Upper lobe of right lung (tissue), 1 donor: ENCODE measurements at regions not wholly inside any gene's neighbourhood (a gene's known extent, or its start where the extent isn't known, plus 50 kb on each side); places are given as distances from the start of the nearest gene placed in this dataset.

Source experiments
- ATAC-seq: fragments of 200-7000 bp; cut with Tn5 transposase; one replicate; pipeline ENCODE4 v1.9.1; 2020; ENCODE audit warnings: mild to moderate bottlenecking, moderate library complexity
- DNase-seq: peaks from one replicate; pipeline ENCODE4 v3.0.0-alpha.2; 2020
- H3K27ac ChIP-seq: fragments of 200-600 bp; one replicate; pipeline ENCODE4 v1.8.0; 2022
- H3K27me3 ChIP-seq: fragments of 200-600 bp; one replicate; pipeline ENCODE4 v1.8.0; 2022; ENCODE audit warnings: mild to moderate bottlenecking
- H3K36me3 ChIP-seq: fragments of 200-600 bp; one replicate; pipeline ENCODE4 v1.8.0; 2022
- H3K4me1 ChIP-seq: fragments of 200-600 bp; one replicate; pipeline ENCODE4 v1.8.0; 2022
- H3K4me3 ChIP-seq: fragments of 200-600 bp; one replicate; pipeline ENCODE4 v1.8.0; 2022; ENCODE audit warnings: mild to moderate bottlenecking
- H3K9me3 ChIP-seq: fragments of 200-600 bp; one replicate; pipeline ENCODE4 v1.8.0; 2022
- intact Hi-C: fragments of 100-400 bp; cut with DNase I; formaldehyde crosslinking; loops from one replicate; pipeline ENCODE4 v1.11.0; 2022
- TF ChIP-seq, protein P1 (sequence below): fragments of 200-600 bp; IDR thresholded peaks from one replicate; pipeline ENCODE4 v1.8.0; 2022; ENCODE audit warnings: antibody characterized with exemption
- donor health status: DM: no; HTN: yes; CAD: no; lungs with severe emphysema.

DNA sequence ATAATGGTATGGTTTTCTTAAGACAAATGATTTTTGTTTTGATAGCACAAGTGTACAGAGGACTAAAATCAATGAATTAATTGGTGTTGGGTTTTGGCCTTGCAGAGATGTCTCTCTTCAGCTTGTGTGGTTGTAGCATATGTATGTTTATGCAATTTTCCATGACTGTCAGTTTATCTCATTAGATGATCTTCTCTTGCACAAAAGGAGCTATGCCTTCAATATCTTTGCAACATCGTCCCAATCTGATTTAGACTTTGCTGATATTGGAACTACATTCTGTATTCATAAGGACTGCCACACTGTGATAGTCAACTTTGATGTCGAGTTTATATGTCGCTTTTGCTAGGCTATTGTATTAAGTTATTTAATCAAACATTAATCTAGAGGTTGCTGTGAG lies 140.0 kb upstream of the TAF11L2 start:
- intact Hi-C loops: no loop called here
- ATAC-seq: no peak

DNA sequence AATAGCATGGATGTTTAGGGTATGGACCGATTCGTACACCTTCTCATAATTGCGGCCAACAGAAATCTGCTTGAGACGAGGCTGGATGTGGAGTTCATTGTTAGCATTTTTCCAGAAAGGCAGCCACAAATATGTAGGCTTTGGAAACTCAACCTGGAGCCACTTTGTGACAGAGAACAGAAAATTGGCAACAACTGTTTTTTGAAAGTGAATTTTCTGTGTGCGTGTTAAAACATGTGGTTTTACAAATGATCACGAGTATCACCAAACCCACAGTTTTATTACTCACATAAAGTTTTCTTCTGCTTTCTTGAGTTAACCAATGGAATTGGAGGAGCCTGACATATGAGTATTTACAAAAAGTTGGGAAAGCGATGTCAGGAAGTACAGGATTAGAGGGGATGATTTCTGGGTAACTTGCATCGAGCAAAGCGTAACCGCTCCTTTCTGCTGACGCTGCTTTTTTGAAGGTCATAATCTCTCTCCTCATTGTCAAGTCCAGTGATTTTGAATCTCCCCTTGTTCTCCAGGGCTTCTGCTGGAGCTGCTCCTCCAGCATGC lies 138.5 kb upstream of the TAF11L2 start:
- TF ChIP-seq, protein P1, sequence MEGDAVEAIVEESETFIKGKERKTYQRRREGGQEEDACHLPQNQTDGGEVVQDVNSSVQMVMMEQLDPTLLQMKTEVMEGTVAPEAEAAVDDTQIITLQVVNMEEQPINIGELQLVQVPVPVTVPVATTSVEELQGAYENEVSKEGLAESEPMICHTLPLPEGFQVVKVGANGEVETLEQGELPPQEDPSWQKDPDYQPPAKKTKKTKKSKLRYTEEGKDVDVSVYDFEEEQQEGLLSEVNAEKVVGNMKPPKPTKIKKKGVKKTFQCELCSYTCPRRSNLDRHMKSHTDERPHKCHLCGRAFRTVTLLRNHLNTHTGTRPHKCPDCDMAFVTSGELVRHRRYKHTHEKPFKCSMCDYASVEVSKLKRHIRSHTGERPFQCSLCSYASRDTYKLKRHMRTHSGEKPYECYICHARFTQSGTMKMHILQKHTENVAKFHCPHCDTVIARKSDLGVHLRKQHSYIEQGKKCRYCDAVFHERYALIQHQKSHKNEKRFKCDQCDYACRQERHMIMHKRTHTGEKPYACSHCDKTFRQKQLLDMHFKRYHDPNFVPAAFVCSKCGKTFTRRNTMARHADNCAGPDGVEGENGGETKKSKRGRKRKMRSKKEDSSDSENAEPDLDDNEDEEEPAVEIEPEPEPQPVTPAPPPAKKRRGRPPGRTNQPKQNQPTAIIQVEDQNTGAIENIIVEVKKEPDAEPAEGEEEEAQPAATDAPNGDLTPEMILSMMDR: no peak
- H3K4me1 ChIP-seq: no peaks in the 10 kb centered on the region
- no peaks in the 10 kb centered on the region for H3K36me3 ChIP-seq
- DNase-seq (no peak), ATAC-seq (peak; percentile 73)
- no peaks in the 10 kb centered on the region for H3K27me3 ChIP-seq
- intact Hi-C loops: no loop called here
- no peak overlapping the region for H3K27ac ChIP-seq
- no peak overlapping the region for H3K4me3 ChIP-seq
- H3K9me3 ChIP-seq: no peaks in the 10 kb centered on the region

More for the DNA sequence above, 140.0 kb upstream of the TAF11L2 start:
- Histone ChIP-seq H3K36me3 (no peaks in the 10 kb centered on the region), H3K4me3 (no peak overlapping the region), H3K4me1 (no peaks in the 10 kb centered on the region), H3K27ac (no peak overlapping the region), H3K9me3 (no peaks in the 10 kb centered on the region), H3K27me3 (no peaks in the 10 kb centered on the region)
- TF ChIP-seq, protein P1: no peak
- DNase-seq: no peak

DNA sequence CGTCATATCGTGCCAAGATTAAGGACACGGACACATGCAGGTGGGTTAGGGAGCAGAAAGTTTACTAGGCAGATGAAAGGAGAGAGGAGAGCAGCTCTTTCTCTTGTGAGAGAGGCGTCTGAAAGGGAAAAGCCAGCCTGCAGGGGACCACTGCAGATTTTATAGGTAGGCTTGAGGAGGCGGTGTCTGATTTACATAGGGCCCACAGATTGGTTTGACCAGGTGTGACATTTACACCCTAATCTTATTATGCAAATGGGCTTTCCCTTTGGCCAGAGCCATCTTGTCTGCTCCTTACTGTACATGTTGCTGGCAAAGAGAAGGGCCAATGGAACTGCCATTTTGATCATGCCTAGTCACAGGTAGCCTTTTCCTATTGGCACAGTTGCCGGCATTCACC lies 137.2 kb upstream of the TAF11L2 start:
- Histone ChIP-seq H3K9me3 (no peaks in the 10 kb centered on the region), H3K27ac (no peak overlapping the region), H3K4me1 (no peaks in the 10 kb centered on the region), H3K4me3 (no peak overlapping the region), H3K36me3 (no peaks in the 10 kb centered on the region), H3K27me3 (no peaks in the 10 kb centered on the region)
- no peak for ATAC-seq
- intact Hi-C loops: no loop called here
- no peak for DNase-seq
- TF ChIP-seq, protein P1: no peak

DNA sequence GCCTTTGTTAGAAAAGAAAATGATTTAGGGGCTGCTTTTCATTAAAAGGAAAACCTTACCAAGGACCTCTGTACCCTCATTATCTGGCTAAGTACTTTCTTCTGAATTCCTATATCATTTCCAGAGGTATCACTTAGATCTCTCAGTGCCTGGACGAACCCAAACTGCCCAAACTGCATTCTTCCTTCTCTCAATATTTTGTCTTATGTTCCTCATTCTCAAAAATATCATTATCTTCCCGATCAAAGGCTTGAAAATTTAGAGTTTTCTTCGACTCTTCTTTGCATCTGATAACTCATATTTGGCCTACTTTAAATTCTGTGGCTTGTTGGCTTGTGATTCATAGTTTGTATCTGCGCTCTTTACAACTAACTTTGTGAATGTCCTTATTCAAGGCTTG lies 136.7 kb upstream of the TAF11L2 start:
- intact Hi-C loops: no loop called here
- TF ChIP-seq, protein P1: no peak
- Histone ChIP-seq H3K4me3 (no peak overlapping the region), H3K36me3 (no peaks in the 10 kb centered on the region), H3K27me3 (no peaks in the 10 kb centered on the region), H3K9me3 (no peaks in the 10 kb centered on the region), H3K27ac (no peak overlapping the region), H3K4me1 (no peaks in the 10 kb centered on the region)
- no peak for ATAC-seq
- DNase-seq: no peak

DNA sequence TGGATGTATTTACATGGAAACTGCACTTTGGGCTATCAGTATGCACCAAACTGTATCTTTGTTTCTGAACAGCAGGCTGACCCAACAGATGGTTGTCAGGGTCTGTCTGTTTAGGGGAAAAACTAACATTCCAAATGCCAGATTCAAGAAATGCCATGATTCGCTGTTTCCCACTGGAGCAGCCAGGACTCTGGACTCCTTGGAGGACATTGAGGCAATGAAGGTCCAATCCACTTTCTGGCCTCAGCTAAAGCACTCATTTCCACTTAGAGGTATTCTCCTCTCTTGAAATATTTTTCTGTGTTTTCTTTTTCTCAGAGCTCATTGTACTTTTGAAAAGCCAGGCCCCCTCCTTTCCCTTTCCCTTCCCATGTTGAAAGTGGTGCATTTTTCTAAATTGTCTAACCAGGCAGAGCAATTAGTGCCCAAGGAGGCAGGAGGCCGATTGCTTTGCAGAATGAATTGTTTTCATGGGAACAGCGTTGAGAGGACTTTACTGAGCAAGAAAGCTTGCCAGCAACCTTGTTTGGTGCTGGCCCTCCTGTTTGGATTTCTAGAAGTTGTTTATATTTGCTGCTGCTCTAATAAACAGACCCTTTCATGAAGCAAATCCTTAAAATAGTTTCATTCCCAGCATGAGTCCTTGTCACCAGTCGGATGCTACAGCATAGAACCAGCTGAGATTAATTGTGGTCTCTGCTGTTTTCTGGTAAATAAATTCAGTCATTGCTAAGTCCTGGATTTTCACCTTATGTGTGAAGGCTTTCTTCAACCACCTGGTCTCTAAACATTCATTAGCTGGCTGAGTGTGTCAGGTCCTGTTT lies 132.8 kb upstream of the TAF11L2 start:
- no peak overlapping the region for H3K4me3 ChIP-seq
- H3K27ac ChIP-seq: no peak overlapping the region
- H3K36me3 ChIP-seq: no peaks in the 10 kb centered on the region
- TF ChIP-seq, protein P1: no peak
- H3K27me3 ChIP-seq: no peaks in the 10 kb centered on the region
- DNase-seq (no peak), ATAC-seq (no peak)
- intact Hi-C loops: no loop called here
- H3K9me3 ChIP-seq: no peaks in the 10 kb centered on the region
- H3K4me1 ChIP-seq: no peaks in the 10 kb centered on the region
